NT2/D1 (cell line): ENCODE measurements at regions not wholly inside any gene's neighbourhood (a gene's known extent, or its start where the extent isn't known, plus 50 kb on each side); places are given as distances from the start of the nearest gene placed in this dataset.

Source experiments
- YY1 ChIP-seq: IDR thresholded peaks from 2 replicates; pipeline ENCODE4 v1.6.1; 2011; ENCODE audit not compliant: insufficient read length, insufficient read depth
- ZNF274 ChIP-seq: IDR thresholded peaks from 2 replicates; pipeline ENCODE4 v1.6.1; 2011; ENCODE audit warnings: mild to moderate bottlenecking, low read depth, low read length

- no peak for TF ChIP-seq YY1
- TF ChIP-seq ZNF274, result no peak
Observed at GRCh38 chr13:21228738-21229137, 52.3 kb downstream of the MRPL57 start.
